ENCODE measurements at regions not wholly inside any gene's neighbourhood (a gene's known extent, or its start where the extent isn't known, plus 50 kb on each side); places are given as distances from the start of the nearest gene placed in this dataset.

DNA sequence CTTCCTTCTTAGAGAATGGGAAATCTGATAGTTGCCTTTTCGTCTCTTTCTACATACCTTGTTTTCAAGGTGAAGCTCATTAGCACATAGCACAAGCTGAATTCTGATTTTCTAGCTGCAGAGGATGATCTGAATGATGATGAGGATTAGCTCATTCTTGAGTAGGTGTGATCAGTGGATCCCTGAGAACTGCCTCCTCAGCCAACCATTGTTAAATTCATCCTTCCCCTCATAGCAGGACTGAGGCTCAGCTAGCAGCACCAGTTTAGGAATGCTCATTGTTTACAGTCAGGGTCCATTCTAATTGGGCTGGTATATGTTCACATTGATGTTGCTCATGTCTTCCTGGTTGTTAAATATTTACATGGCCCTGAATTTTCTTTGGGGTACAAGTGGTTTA lies 299.9 kb upstream of the MME start:
- Histone ChIP-seq H3K4me1 (ENCODE audit: control insufficient read depth in 2 of 2, insufficient read depth in 2 of 2, low read length in 2 of 2) (no peaks in the 10 kb centered on the region), H3K27me3 (ENCODE audit: control insufficient read depth in 2 of 2, insufficient read depth in 2 of 2, low read length in 2 of 2) (no peaks in the 10 kb centered on the region), H3K27ac (ENCODE audit: low read depth in 2 of 2, low read length in 2 of 2) (no peak overlapping the region), H3K36me3 (ENCODE audit: control insufficient read depth in 2 of 2, insufficient read depth in 2 of 2, low read length in 2 of 2) (no peaks in the 10 kb centered on the region), H3K4me3 (ENCODE audit: low read length in 2 of 2) (no peak overlapping the region), H3K9ac (ENCODE audit: low read depth in 1 of 2, low read length in 2 of 2) (no peak overlapping the region), H3K9me3 (ENCODE audit: control insufficient read depth in 2 of 2, low read length in 2 of 2) (no peaks in the 10 kb centered on the region)

GRCh38 chr3:154779571-154779970 lies 300.5 kb upstream of the MME start:
- H3K27me3 ChIP-seq (ENCODE audit: control insufficient read depth in 2 of 2, insufficient read depth in 2 of 2, low read length in 2 of 2), result no peaks in the 10 kb centered on the region
- H3K9me3 ChIP-seq (ENCODE audit: control insufficient read depth in 2 of 2, low read length in 2 of 2), result no peaks in the 10 kb centered on the region
- no peaks in the 10 kb centered on the region for H3K4me1 ChIP-seq (ENCODE audit: control insufficient read depth in 2 of 2, insufficient read depth in 2 of 2, low read length in 2 of 2)
- H3K36me3 ChIP-seq (ENCODE audit: control insufficient read depth in 2 of 2, insufficient read depth in 2 of 2, low read length in 2 of 2), result no peaks in the 10 kb centered on the region
- H3K27ac ChIP-seq (ENCODE audit: low read depth in 2 of 2, low read length in 2 of 2), result no peak overlapping the region
- no peak overlapping the region for H3K9ac ChIP-seq (ENCODE audit: low read depth in 1 of 2, low read length in 2 of 2)
- H3K4me3 ChIP-seq (ENCODE audit: low read length in 2 of 2), result no peak overlapping the region

DNA sequence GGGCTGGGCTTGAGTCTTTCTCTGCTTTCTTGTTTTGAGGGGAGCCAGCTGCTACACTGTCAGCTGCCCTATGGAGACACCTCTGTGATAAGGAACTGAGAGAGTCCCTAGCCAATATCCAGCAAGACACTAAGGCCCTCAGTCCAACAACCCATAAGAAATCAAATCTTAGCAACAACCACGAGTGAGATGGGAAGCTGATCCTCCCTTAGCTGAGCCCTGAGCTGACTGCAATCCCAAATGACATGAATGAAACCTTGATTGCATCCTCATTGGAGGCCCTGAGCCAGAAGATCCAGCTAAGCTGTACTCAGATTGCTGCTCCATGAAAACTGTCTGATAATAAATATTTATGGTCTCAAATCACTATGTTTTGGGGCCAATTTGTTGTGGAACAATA lies 302.1 kb upstream of the MME start:
- H3K36me3 ChIP-seq (ENCODE audit: control insufficient read depth in 2 of 2, insufficient read depth in 2 of 2, low read length in 2 of 2), result no peaks in the 10 kb centered on the region
- H3K4me1 ChIP-seq (ENCODE audit: control insufficient read depth in 2 of 2, insufficient read depth in 2 of 2, low read length in 2 of 2), result no peaks in the 10 kb centered on the region
- H3K27ac ChIP-seq (ENCODE audit: low read depth in 2 of 2, low read length in 2 of 2), result no peak overlapping the region
- no peak overlapping the region for H3K4me3 ChIP-seq (ENCODE audit: low read length in 2 of 2)
- no peaks in the 10 kb centered on the region for H3K9me3 ChIP-seq (ENCODE audit: control insufficient read depth in 2 of 2, low read length in 2 of 2)
- H3K27me3 ChIP-seq (ENCODE audit: control insufficient read depth in 2 of 2, insufficient read depth in 2 of 2, low read length in 2 of 2), result no peaks in the 10 kb centered on the region
- no peak overlapping the region for H3K9ac ChIP-seq (ENCODE audit: low read depth in 1 of 2, low read length in 2 of 2)

DNA sequence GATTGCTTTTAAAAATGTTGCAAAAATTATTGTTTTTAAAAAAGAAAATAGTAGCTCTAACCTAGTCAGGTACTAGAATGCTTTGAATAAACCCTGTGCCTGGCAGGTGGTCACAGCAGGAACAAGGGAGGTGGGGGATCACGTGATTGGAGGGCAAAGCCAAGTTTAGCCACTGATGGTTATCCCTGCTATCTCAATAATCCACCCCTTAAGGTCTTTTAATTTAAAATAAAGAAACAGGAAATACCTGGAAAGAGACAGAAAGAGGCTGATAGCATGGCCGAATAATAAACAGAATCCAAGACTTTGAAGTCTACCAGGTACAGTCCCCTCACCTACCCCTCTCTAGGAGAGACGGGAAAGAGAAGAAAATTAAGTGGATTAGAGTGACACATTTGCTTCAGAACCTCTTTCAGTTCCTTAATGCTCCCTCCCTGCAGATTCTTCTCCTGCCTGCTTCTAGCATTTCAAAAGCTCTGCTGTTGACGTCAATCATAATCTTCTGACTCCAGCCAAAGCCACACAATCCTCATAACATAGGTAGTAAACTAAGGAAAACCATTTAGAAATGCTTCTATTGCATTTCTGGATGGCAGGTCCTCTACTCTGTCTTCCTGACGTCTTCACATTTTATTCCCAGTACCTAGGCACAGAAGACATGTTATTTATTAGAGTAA lies 303.4 kb upstream of the MME start:
- H3K36me3 ChIP-seq (ENCODE audit: control insufficient read depth in 2 of 2, insufficient read depth in 2 of 2, low read length in 2 of 2), result no peaks in the 10 kb centered on the region
- H3K4me3 ChIP-seq (ENCODE audit: low read length in 2 of 2), result no peak overlapping the region
- H3K27ac ChIP-seq (ENCODE audit: low read depth in 2 of 2, low read length in 2 of 2), result no peak overlapping the region
- no peaks in the 10 kb centered on the region for H3K27me3 ChIP-seq (ENCODE audit: control insufficient read depth in 2 of 2, insufficient read depth in 2 of 2, low read length in 2 of 2)
- no peaks in the 10 kb centered on the region for H3K9me3 ChIP-seq (ENCODE audit: control insufficient read depth in 2 of 2, low read length in 2 of 2)
- no peaks in the 10 kb centered on the region for H3K4me1 ChIP-seq (ENCODE audit: control insufficient read depth in 2 of 2, insufficient read depth in 2 of 2, low read length in 2 of 2)
- H3K9ac ChIP-seq (ENCODE audit: low read depth in 1 of 2, low read length in 2 of 2), result no peak overlapping the region

- Histone ChIP-seq H3K27me3 (ENCODE audit: control insufficient read depth in 2 of 2, insufficient read depth in 2 of 2, low read length in 2 of 2) (no peaks in the 10 kb centered on the region), H3K9ac (ENCODE audit: low read depth in 1 of 2, low read length in 2 of 2) (no peak overlapping the region), H3K9me3 (ENCODE audit: control insufficient read depth in 2 of 2, low read length in 2 of 2) (no peaks in the 10 kb centered on the region), H3K4me1 (ENCODE audit: control insufficient read depth in 2 of 2, insufficient read depth in 2 of 2, low read length in 2 of 2) (no peaks in the 10 kb centered on the region), H3K4me3 (ENCODE audit: low read length in 2 of 2) (no peak overlapping the region), H3K27ac (ENCODE audit: low read depth in 2 of 2, low read length in 2 of 2) (no peak overlapping the region), H3K36me3 (ENCODE audit: control insufficient read depth in 2 of 2, insufficient read depth in 2 of 2, low read length in 2 of 2) (no peaks in the 10 kb centered on the region)
Measured at GRCh38 chr3:154775821-154776548, 304.1 kb upstream of the MME start.

- H3K9ac ChIP-seq (ENCODE audit: low read depth in 1 of 2, low read length in 2 of 2), result no peak overlapping the region
- no peaks in the 10 kb centered on the region for H3K9me3 ChIP-seq (ENCODE audit: control insufficient read depth in 2 of 2, low read length in 2 of 2)
- H3K4me1 ChIP-seq (ENCODE audit: control insufficient read depth in 2 of 2, insufficient read depth in 2 of 2, low read length in 2 of 2), result no peaks in the 10 kb centered on the region
- H3K4me3 ChIP-seq (ENCODE audit: low read length in 2 of 2), result no peak overlapping the region
- H3K27ac ChIP-seq (ENCODE audit: low read depth in 2 of 2, low read length in 2 of 2), result no peak overlapping the region
- no peaks in the 10 kb centered on the region for H3K36me3 ChIP-seq (ENCODE audit: control insufficient read depth in 2 of 2, insufficient read depth in 2 of 2, low read length in 2 of 2)
- no peaks in the 10 kb centered on the region for H3K27me3 ChIP-seq (ENCODE audit: control insufficient read depth in 2 of 2, insufficient read depth in 2 of 2, low read length in 2 of 2)
Measured at GRCh38 chr3:154766765-154767503, 313.2 kb upstream of the MME start.

DNA sequence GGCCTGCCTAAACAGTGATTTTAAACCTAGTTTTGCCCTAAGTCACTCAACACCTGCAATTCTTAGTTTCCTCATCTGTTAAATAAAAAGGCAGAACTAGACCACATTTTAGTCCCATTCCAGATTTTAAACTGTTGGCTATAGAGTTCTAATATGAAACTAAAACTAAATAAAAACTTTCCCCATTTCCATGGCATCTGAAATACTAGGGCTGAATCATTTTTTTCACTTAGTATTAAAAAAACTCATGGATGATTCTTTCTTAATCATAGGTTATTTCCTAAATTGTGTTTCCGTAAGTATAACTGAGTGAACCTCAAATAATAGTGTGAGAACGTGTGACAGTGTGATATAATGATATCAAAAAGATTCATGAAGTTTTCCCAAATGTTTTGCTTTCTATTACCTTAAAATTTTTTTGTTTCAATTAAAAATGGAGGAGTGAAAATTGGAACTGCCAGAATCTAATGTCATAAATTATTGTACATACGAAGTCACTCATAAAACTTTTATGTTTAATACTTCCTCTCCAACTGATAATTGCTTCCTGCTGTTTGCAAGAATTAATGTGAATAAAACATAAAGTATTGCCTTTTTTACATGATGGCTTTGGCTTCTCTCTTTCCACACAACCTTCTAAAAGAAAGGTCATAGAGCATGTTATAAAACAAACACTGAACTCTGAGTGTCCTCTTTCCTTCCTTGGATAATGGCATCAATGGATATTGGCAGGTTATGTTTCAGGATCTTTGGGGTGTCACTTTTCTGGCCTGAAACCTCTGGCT lies 315.1 kb upstream of the MME start:
- H3K9me3 ChIP-seq (ENCODE audit: control insufficient read depth in 2 of 2, low read length in 2 of 2), result no peaks in the 10 kb centered on the region
- no peaks in the 10 kb centered on the region for H3K27me3 ChIP-seq (ENCODE audit: control insufficient read depth in 2 of 2, insufficient read depth in 2 of 2, low read length in 2 of 2)
- H3K9ac ChIP-seq (ENCODE audit: low read depth in 1 of 2, low read length in 2 of 2), result no peak overlapping the region
- H3K4me1 ChIP-seq (ENCODE audit: control insufficient read depth in 2 of 2, insufficient read depth in 2 of 2, low read length in 2 of 2), result no peaks in the 10 kb centered on the region
- H3K27ac ChIP-seq (ENCODE audit: low read depth in 2 of 2, low read length in 2 of 2), result no peak overlapping the region
- no peak overlapping the region for H3K4me3 ChIP-seq (ENCODE audit: low read length in 2 of 2)
- no peaks in the 10 kb centered on the region for H3K36me3 ChIP-seq (ENCODE audit: control insufficient read depth in 2 of 2, insufficient read depth in 2 of 2, low read length in 2 of 2)

DNA sequence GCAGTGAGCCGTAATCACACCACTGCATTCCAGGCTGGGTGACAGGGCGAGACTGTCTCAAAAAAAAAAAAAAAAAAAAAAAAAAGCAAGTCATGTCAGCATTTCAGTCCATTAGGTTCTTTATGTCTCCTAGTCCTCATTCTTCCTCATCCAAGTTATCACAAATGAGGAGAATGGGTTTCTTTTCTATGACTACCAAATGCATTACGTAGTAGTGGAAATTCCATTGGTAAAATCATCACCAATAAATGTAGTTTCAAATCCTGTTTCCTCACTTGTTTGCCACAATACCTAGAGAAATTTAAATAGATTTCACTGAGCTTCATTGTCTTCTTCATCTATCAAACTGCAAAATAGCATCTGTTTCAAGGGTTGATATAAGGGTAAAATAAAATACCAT lies 317.6 kb upstream of the MME start:
- no peaks in the 10 kb centered on the region for H3K27me3 ChIP-seq (ENCODE audit: control insufficient read depth in 2 of 2, insufficient read depth in 2 of 2, low read length in 2 of 2)
- no peaks in the 10 kb centered on the region for H3K4me1 ChIP-seq (ENCODE audit: control insufficient read depth in 2 of 2, insufficient read depth in 2 of 2, low read length in 2 of 2)
- H3K27ac ChIP-seq (ENCODE audit: low read depth in 2 of 2, low read length in 2 of 2), result no peak overlapping the region
- H3K9me3 ChIP-seq (ENCODE audit: control insufficient read depth in 2 of 2, low read length in 2 of 2), result no peaks in the 10 kb centered on the region
- no peak overlapping the region for H3K9ac ChIP-seq (ENCODE audit: low read depth in 1 of 2, low read length in 2 of 2)
- H3K36me3 ChIP-seq (ENCODE audit: control insufficient read depth in 2 of 2, insufficient read depth in 2 of 2, low read length in 2 of 2), result no peaks in the 10 kb centered on the region
- H3K4me3 ChIP-seq (ENCODE audit: low read length in 2 of 2), result no peak overlapping the region

DNA sequence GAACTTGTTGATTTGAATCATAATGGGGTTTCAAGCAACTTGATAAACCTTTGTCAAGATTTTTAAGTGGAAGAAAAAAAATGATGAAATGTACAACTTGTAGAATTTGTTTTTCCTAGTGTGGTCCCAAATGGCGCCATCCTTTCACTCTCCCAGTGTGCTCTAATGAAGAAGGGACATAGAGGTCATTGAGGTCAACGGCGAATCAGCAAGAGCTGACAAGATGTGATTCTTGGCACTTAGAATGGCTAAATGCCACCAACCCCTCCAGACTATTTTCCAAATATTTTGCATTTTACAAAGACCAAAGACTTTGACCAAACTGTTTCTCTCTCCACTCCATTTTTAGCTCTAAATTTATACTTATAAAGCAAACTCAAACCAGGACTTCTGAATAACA lies 320.2 kb upstream of the MME start:
- no peaks in the 10 kb centered on the region for H3K9me3 ChIP-seq (ENCODE audit: control insufficient read depth in 2 of 2, low read length in 2 of 2)
- H3K9ac ChIP-seq (ENCODE audit: low read depth in 1 of 2, low read length in 2 of 2), result no peak overlapping the region
- H3K36me3 ChIP-seq (ENCODE audit: control insufficient read depth in 2 of 2, insufficient read depth in 2 of 2, low read length in 2 of 2), result no peaks in the 10 kb centered on the region
- no peaks in the 10 kb centered on the region for H3K27me3 ChIP-seq (ENCODE audit: control insufficient read depth in 2 of 2, insufficient read depth in 2 of 2, low read length in 2 of 2)
- H3K4me3 ChIP-seq (ENCODE audit: low read length in 2 of 2), result no peak overlapping the region
- H3K4me1 ChIP-seq (ENCODE audit: control insufficient read depth in 2 of 2, insufficient read depth in 2 of 2, low read length in 2 of 2), result no peaks in the 10 kb centered on the region
- H3K27ac ChIP-seq (ENCODE audit: low read depth in 2 of 2, low read length in 2 of 2), result no peak overlapping the region
